ENCODE measurements at regions not wholly inside any gene's neighbourhood (a gene's known extent, or its start where the extent isn't known, plus 50 kb on each side); places are given as distances from the start of the nearest gene placed in this dataset.

DNA sequence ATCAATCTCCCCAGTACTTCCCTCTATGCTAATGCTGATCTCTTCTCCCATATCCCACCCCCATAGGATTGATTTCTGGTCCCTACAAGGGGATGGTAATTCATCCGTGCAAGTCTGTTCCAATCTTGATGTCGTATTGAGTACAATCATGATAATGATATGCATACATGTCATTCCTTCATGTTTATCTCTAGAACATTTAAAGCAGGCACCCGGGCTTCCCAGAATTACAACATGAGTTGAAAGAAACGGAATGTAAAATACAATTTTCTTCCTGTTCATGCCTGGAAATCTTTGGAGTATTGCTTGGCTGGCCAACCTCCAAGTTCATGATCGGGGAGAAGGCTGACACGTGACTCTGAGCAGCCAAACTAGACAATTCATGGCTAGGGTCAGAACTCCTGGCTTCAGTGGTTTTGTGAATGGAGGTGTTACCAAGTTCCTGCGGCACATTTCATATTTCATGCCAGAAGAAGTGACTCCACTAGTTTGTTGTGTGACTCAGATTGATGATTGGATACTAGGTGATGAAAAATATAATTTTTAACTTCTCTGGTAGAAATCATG, 66.6 kb downstream of the C9orf152 start:
- TF ChIP-seq, protein P1, sequence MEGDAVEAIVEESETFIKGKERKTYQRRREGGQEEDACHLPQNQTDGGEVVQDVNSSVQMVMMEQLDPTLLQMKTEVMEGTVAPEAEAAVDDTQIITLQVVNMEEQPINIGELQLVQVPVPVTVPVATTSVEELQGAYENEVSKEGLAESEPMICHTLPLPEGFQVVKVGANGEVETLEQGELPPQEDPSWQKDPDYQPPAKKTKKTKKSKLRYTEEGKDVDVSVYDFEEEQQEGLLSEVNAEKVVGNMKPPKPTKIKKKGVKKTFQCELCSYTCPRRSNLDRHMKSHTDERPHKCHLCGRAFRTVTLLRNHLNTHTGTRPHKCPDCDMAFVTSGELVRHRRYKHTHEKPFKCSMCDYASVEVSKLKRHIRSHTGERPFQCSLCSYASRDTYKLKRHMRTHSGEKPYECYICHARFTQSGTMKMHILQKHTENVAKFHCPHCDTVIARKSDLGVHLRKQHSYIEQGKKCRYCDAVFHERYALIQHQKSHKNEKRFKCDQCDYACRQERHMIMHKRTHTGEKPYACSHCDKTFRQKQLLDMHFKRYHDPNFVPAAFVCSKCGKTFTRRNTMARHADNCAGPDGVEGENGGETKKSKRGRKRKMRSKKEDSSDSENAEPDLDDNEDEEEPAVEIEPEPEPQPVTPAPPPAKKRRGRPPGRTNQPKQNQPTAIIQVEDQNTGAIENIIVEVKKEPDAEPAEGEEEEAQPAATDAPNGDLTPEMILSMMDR (IDR thresholded peaks at IDR 0.05; ENCODE audit: borderline replicate concordance, extremely low read depth, low read length, poor library complexity, severe bottlenecking): no peak
- no peak for TF ChIP-seq EZH2 (IDR thresholded peaks at IDR 0.05; ENCODE audit: borderline replicate concordance, low read depth, low read length, severe bottlenecking)

Data from DND-41 (cell line).